Keratinocyte (primary cell): ENCODE measurements at regions not wholly inside any gene's neighbourhood (a gene's known extent, or its start where the extent isn't known, plus 50 kb on each side); places are given as distances from the start of the nearest gene placed in this dataset.

ENCODE experiments used
- DNase-seq: peaks from one replicate; pipeline ENCODE4 v3.0.0-alpha.2; 2011; ENCODE audit warnings: low read depth, missing footprints, low spot score
- FAIRE-seq: peaks from 2 replicates; lab custom pipeline; 2011; peaks lifted over from hg19 to GRCh38; lab: Jason Lieb, UNC
- H2AFZ ChIP-seq: 2 replicates; pipeline ENCODE4 v1.6.0; 2012; ENCODE audit warnings: low read length, control low read depth, inconsistent platforms; ENCODE audit not compliant: control insufficient read depth
- H3K27ac ChIP-seq: 2 replicates; pipeline ENCODE4 v1.5.1; 2011; ENCODE audit warnings: low read length; ENCODE audit not compliant: control insufficient read depth, insufficient read depth
- H3K27me3 ChIP-seq: 3 replicates; pipeline ENCODE4 v1.6.0; 2011; ENCODE audit warnings: low read length; ENCODE audit not compliant: control insufficient read depth, insufficient read depth; ENCODE audit errors: extremely low read depth
- H3K36me3 ChIP-seq, 2 experiments: 2 replicates in 1 of 2; 3 replicates in 1 of 2; pipeline ENCODE4 v1.5.1; 2011; ENCODE audit warnings: low read length in 2 of 2, mild to moderate bottlenecking in 1 of 2; ENCODE audit not compliant: control insufficient read depth in 2 of 2, insufficient read depth in 2 of 2; ENCODE audit errors: extremely low read depth in 1 of 2
- H3K4me1 ChIP-seq: 3 replicates; pipeline ENCODE4 v1.5.1; 2011; ENCODE audit warnings: low read length; ENCODE audit not compliant: control insufficient read depth, insufficient read depth; ENCODE audit errors: extremely low read depth
- H3K4me2 ChIP-seq: 3 replicates; pipeline ENCODE4 v1.6.0; 2011; ENCODE audit warnings: low read depth, low read length; ENCODE audit not compliant: control insufficient read depth, insufficient read depth; ENCODE audit errors: extremely low read depth
- H3K4me3 ChIP-seq, 3 experiments: fragments of 200-600 bp in 1 of 3; sonication (generic) in 1 of 3; 2 replicates in 2 of 3; 3 replicates in 1 of 3; pipeline ENCODE4 v1.5.1; 2011 to 2016; ENCODE audit warnings: low read length in 3 of 3, mild to moderate bottlenecking in 3 of 3, control low read depth in 2 of 3, inconsistent platforms in 1 of 3, low read depth in 1 of 3, mixed read lengths in 1 of 3, mixed run types in 1 of 3, moderate library complexity in 1 of 3; ENCODE audit not compliant: control insufficient read depth in 2 of 3, insufficient read depth in 2 of 3; ENCODE audit errors: extremely low read depth in 1 of 3
- H3K79me2 ChIP-seq: 2 replicates; pipeline ENCODE4 v1.6.0; 2012; ENCODE audit warnings: low read length; ENCODE audit not compliant: control insufficient read depth, insufficient read depth
- H3K9ac ChIP-seq: 3 replicates; pipeline ENCODE4 v1.6.0; 2011; ENCODE audit warnings: low read length; ENCODE audit not compliant: control insufficient read depth, insufficient read depth; ENCODE audit errors: extremely low read depth
- H3K9me1 ChIP-seq: 3 replicates; pipeline ENCODE4 v1.6.0; 2011; ENCODE audit warnings: low read length; ENCODE audit not compliant: control insufficient read depth, insufficient read depth; ENCODE audit errors: extremely low read depth
- H3K9me3 ChIP-seq: 2 replicates; pipeline ENCODE4 v1.5.1; 2012; ENCODE audit warnings: low read depth, low read length; ENCODE audit not compliant: control insufficient read depth
- H4K20me1 ChIP-seq: 3 replicates; pipeline ENCODE4 v1.6.0; 2011; ENCODE audit warnings: low read length; ENCODE audit not compliant: control insufficient read depth, insufficient read depth; ENCODE audit errors: extremely low read depth
- CTCF ChIP-seq, 3 experiments: IDR thresholded peaks in 1 of 3; conservative IDR thresholded peaks in 1 of 3; optimal IDR thresholded peaks in 1 of 3; 2 replicates in 2 of 3; 3 replicates in 1 of 3; pipeline versions ENCODE3 to v1.5.1; 2011; ENCODE audit warnings: low read length in 3 of 3, mild to moderate bottlenecking in 3 of 3, moderate library complexity in 2 of 3, control low read depth in 1 of 3, inconsistent platforms in 1 of 3; ENCODE audit not compliant: insufficient read depth in 2 of 3; ENCODE audit errors: extremely low read depth in 1 of 3
- EZH2 ChIP-seq: IDR thresholded peaks from one replicate; pipeline ENCODE4 v1.6.1; 2012; ENCODE audit warnings: inconsistent platforms, mild to moderate bottlenecking, low read length, moderate library complexity
- dilution Hi-C: fragments of 300-500 bp; cut with MboI; formaldehyde crosslinking; loops from one replicate; pipeline ENCODE4 v1.7.0; 2020; ENCODE audit warnings: low sequenced_read_pairs; ENCODE audit not compliant: extremely low pct_ligation_motif_present

GRCh38 chr11:71194710-71195109 is 57.7 kb downstream of the SHANK2 start:
- Histone ChIP-seq H3K4me1 (no peaks in the 10 kb centered on the region), H3K36me3 (no peaks in the 10 kb centered on the region), H3K79me2 (no peaks in the 10 kb centered on the region), H3K4me3 (no peak overlapping the region), H3K27me3 (no peaks in the 10 kb centered on the region), H3K9me1 (no peaks in the 10 kb centered on the region), H3K4me2 (no peak overlapping the region), H3K9me3 (no peaks in the 10 kb centered on the region), H3K9ac (no peak overlapping the region), H2AFZ (no peak overlapping the region), H4K20me1 (no peaks in the 10 kb centered on the region), H3K27ac (no peak overlapping the region)
- DNase-seq (no peak), FAIRE-seq (no peak)
- dilution Hi-C loops = no loop called here
- TF ChIP-seq EZH2 (no peak), CTCF (optimal IDR thresholded peaks at IDR 0.05 in 1 of 3, IDR thresholded peaks at IDR 0.05 in 1 of 3, conservative IDR thresholded peaks at IDR 0.05 in 1 of 3; ENCODE audit: extremely low read depth in 1 of 3, insufficient read depth in 2 of 3, low read length in 3 of 3) (no peak)

- no peaks in the 10 kb centered on the region for H3K27me3 ChIP-seq
- TF ChIP-seq EZH2 = no peak
- TF ChIP-seq CTCF (optimal IDR thresholded peaks at IDR 0.05 in 1 of 3, IDR thresholded peaks at IDR 0.05 in 1 of 3, conservative IDR thresholded peaks at IDR 0.05 in 1 of 3; ENCODE audit: extremely low read depth in 1 of 3, insufficient read depth in 2 of 3, low read length in 3 of 3) = no peak
- DNase-seq (no peak), FAIRE-seq (no peak)
- no peak overlapping the region for H2AFZ ChIP-seq
- H3K9ac ChIP-seq = no peak overlapping the region
- no peaks in the 10 kb centered on the region for H3K79me2 ChIP-seq
- H3K4me2 ChIP-seq = no peak overlapping the region
- no peaks in the 10 kb centered on the region for H4K20me1 ChIP-seq
- dilution Hi-C loops = no loop called here
- H3K9me3 ChIP-seq = no peaks in the 10 kb centered on the region
- H3K9me1 ChIP-seq = no peaks in the 10 kb centered on the region
- H3K27ac ChIP-seq = no peak overlapping the region
- no peak overlapping the region for H3K4me3 ChIP-seq
- no peaks in the 10 kb centered on the region for H3K36me3 ChIP-seq
- H3K4me1 ChIP-seq = no peaks in the 10 kb centered on the region
Observed at GRCh38 chr11:71193431-71193830, 58.9 kb downstream of the SHANK2 start.
